ENCODE measurements at regions not wholly inside any gene's neighbourhood (a gene's known extent, or its start where the extent isn't known, plus 50 kb on each side); places are given as distances from the start of the nearest gene placed in this dataset.
"Not testable (repeated sequence)": the region's sequence is repeated elsewhere in the genome, so short reads cannot be mapped to it uniquely, and the experiment has no call there.

- H3K27ac Mint-ChIP-seq; H3K9me3 Mint-ChIP-seq; CTCF ChIA-PET (ENCODE audit: partially characterized antibody): not testable (repeated sequence)
These were observed 448.3 kb upstream of the RGMB start for GRCh38 chr5:98325187-98325586.

DNA sequence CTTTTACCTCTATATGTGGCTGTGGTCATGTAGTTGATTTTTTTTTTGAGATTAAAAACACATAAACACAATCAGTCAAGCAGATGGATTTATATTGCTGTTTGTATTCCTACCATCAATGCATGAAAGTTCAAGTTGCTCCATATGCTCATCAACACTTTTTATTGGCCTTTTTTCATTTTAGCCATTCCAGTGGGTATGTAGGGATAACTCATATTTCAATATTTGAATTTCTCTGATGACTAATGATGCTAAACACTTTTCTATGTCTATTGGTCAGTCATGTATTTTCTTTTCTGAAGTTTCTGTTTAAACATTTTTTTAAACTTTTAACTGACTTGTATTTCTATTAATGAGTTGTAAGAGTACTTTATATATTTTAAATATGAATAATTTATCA is 445.4 kb upstream of the RGMB start:
- no peak overlapping the region for H3K27ac ChIP-seq (ENCODE audit: low read depth, low read length)
- H3K4me1 ChIP-seq (ENCODE audit: insufficient read depth, low read length): no peaks in the 10 kb centered on the region
- ChIA-PET POLR2A (ENCODE audit: partially characterized antibody) (no interaction called here), CTCF (ENCODE audit: partially characterized antibody) (no interaction called here)
- H3K4me3 ChIP-seq (ENCODE audit: low read length in 2 of 2): no peak overlapping the region
- DNase-seq: no peak
- no peaks in the 10 kb centered on the region for H3K27me3 Mint-ChIP-seq
- no peaks in the 10 kb centered on the region for H3K36me3 ChIP-seq (ENCODE audit: insufficient read depth, low read length)
- no peaks in the 10 kb centered on the region for H3K36me3 Mint-ChIP-seq
- H3K4me3 Mint-ChIP-seq: no peak overlapping the region
- no peaks in the 10 kb centered on the region for H3K4me1 Mint-ChIP-seq
- H3K9me3 ChIP-seq (ENCODE audit: control insufficient read depth in 1 of 2, low read length in 2 of 2): no peaks in the 10 kb centered on the region
- H3K27ac Mint-ChIP-seq: no peak overlapping the region
- H3K9me3 Mint-ChIP-seq: peaks cover 0 to 4% (median 0%) of the 10 kb centered on the region in 8 donors
- intact Hi-C loops (cut with micrococcal nuclease): no loop called here
- no peaks in the 10 kb centered on the region for H3K27me3 ChIP-seq (ENCODE audit: insufficient read depth, low read length)

More at GRCh38 chr5:98325187-98325586, 448.3 kb upstream of the RGMB start:
- DNase-seq; H3K27me3 Mint-ChIP-seq; H3K27me3 ChIP-seq (ENCODE audit: insufficient read depth, low read length); POLR2A ChIA-PET (ENCODE audit: partially characterized antibody); H3K36me3 ChIP-seq (ENCODE audit: insufficient read depth, low read length); H3K4me1 Mint-ChIP-seq; H3K27ac ChIP-seq (ENCODE audit: low read depth, low read length); H3K4me1 ChIP-seq (ENCODE audit: insufficient read depth, low read length); H3K4me3 ChIP-seq (ENCODE audit: low read length in 2 of 2); H3K36me3 Mint-ChIP-seq; H3K4me3 Mint-ChIP-seq; intact Hi-C loops (cut with micrococcal nuclease); H3K9me3 ChIP-seq (ENCODE audit: control insufficient read depth in 1 of 2, low read length in 2 of 2): not testable (repeated sequence)

DNA sequence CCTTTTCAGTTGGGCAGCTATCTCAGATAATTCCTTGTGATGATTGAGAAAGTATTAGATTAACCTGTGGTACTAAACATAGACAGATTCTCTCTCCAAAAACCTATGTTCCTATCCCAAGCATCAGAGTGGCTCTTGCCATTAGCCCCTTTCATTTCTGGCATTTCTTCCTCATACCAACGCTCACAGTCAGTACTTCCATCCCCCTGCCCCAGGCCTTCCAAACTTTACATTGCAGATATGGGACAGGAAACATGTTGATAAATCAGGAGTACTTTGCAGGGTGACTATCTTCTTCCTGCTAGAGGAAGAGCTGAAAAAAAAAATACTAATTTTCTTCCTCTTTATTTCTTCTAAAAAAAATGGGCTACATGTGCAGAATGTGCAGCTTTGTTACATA is 442.6 kb upstream of the RGMB start:
- no peaks in the 10 kb centered on the region for H3K4me1 Mint-ChIP-seq
- H3K36me3 Mint-ChIP-seq: no peaks in the 10 kb centered on the region
- Histone ChIP-seq H3K9me3 (ENCODE audit: control insufficient read depth in 1 of 2, low read length in 2 of 2) (no peaks in the 10 kb centered on the region), H3K4me1 (ENCODE audit: insufficient read depth, low read length) (no peaks in the 10 kb centered on the region), H3K36me3 (ENCODE audit: insufficient read depth, low read length) (no peaks in the 10 kb centered on the region), H3K27ac (ENCODE audit: low read depth, low read length) (no peak overlapping the region), H3K4me3 (ENCODE audit: low read length in 2 of 2) (no peak overlapping the region), H3K27me3 (ENCODE audit: insufficient read depth, low read length) (no peaks in the 10 kb centered on the region)
- H3K9me3 Mint-ChIP-seq: peaks cover 0 to 7% (median 0%) of the 10 kb centered on the region in 8 donors
- DNase-seq: no peak
- no peak overlapping the region for H3K27ac Mint-ChIP-seq
- H3K4me3 Mint-ChIP-seq: no peak overlapping the region
- ChIA-PET CTCF (ENCODE audit: partially characterized antibody) (no interaction called here), POLR2A (ENCODE audit: partially characterized antibody) (no interaction called here)
- no peaks in the 10 kb centered on the region for H3K27me3 Mint-ChIP-seq
- intact Hi-C loops (cut with micrococcal nuclease): no loop called here

GRCh38 chr5:98333921-98334320 is 439.5 kb upstream of the RGMB start:
- Histone ChIP-seq H3K27ac (ENCODE audit: low read depth, low read length) (no peak overlapping the region), H3K4me1 (ENCODE audit: insufficient read depth, low read length) (no peaks in the 10 kb centered on the region), H3K27me3 (ENCODE audit: insufficient read depth, low read length) (no peaks in the 10 kb centered on the region), H3K36me3 (ENCODE audit: insufficient read depth, low read length) (no peaks in the 10 kb centered on the region), H3K9me3 (ENCODE audit: control insufficient read depth in 1 of 2, low read length in 2 of 2) (no peaks in the 10 kb centered on the region), H3K4me3 (ENCODE audit: low read length in 2 of 2) (no peak overlapping the region)
- Mint-ChIP-seq H3K4me3 (no peak overlapping the region), H3K36me3 (no peaks in the 10 kb centered on the region), H3K27me3 (no peaks in the 10 kb centered on the region), H3K27ac (no peak overlapping the region), H3K4me1 (no peaks in the 10 kb centered on the region), H3K9me3 (peaks cover 0 to 10% (median 1%) of the 10 kb centered on the region in 8 donors)
- intact Hi-C loops (cut with micrococcal nuclease): no loop called here
- DNase-seq: no peak
- CTCF ChIA-PET (ENCODE audit: partially characterized antibody): no interaction called here
- POLR2A ChIA-PET (ENCODE audit: partially characterized antibody): no interaction called here

DNA sequence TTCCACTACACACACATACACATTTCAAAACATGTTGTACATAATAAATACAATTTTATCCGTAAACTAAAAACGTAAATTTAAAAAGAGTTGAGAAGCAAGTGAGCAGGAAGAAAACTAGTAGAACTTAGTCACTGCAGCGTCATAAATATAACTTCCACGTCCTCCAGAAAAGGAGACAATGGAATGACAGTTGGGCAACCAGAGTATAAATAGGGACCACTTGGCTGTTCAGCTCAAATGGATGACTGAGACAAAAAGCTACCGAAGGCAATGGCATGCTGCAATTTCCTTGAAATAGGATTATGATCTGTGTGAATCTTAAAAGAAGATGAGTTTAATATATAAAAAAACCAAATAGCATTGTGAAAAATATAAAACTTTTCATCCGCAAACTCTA is 438.5 kb upstream of the RGMB start:
- Histone ChIP-seq H3K27me3 (ENCODE audit: insufficient read depth, low read length) (no peaks in the 10 kb centered on the region), H3K4me1 (ENCODE audit: insufficient read depth, low read length) (no peaks in the 10 kb centered on the region), H3K27ac (ENCODE audit: low read depth, low read length) (no peak overlapping the region), H3K4me3 (ENCODE audit: low read length in 2 of 2) (no peak overlapping the region), H3K9me3 (ENCODE audit: control insufficient read depth in 1 of 2, low read length in 2 of 2) (no peaks in the 10 kb centered on the region), H3K36me3 (ENCODE audit: insufficient read depth, low read length) (no peaks in the 10 kb centered on the region)
- no peak for DNase-seq
- H3K9me3 Mint-ChIP-seq: peaks cover 0 to 10% (median 1%) of the 10 kb centered on the region in 8 donors
- H3K4me1 Mint-ChIP-seq: no peaks in the 10 kb centered on the region
- H3K36me3 Mint-ChIP-seq: no peaks in the 10 kb centered on the region
- intact Hi-C loops (cut with micrococcal nuclease): no loop called here
- H3K27me3 Mint-ChIP-seq: no peaks in the 10 kb centered on the region
- H3K27ac Mint-ChIP-seq: no peak overlapping the region
- ChIA-PET CTCF (ENCODE audit: partially characterized antibody) (no interaction called here), POLR2A (ENCODE audit: partially characterized antibody) (no interaction called here)
- H3K4me3 Mint-ChIP-seq: no peak overlapping the region

DNA sequence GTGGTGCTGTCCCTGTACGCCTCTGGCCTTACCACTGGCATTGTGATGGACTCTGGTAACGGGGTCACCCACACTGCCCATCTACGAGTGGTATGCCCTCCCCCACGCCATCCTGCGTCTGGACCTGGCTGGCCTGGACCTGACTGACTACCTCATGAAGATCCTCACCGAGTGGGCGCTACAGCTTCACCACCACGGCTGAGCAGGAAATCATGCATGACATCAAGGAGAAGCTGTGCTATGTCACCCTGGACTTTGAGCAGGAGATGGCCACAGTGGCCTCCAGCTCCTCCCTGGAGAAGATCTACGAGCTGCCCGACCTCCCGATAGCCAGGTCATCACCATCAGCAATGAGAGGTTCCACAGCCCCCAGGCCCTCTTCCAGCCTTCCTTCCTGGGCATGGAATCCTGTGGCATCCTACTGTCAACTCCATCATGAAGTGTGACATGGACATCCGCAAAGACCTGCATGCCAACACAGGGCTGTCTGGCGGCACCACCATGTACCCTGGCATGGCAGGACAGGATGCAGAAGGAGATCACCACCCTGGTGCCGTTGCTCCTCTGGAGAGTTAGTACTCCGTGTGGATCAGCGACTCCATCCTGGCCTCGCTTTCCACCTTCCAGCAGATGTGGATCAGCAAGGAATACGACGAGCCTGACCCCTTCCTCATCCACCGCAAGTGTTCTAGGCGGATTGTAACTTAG is 434.2 kb upstream of the RGMB start:
- Histone ChIP-seq H3K4me3 (ENCODE audit: low read length in 2 of 2) (no peak overlapping the region), H3K27me3 (ENCODE audit: insufficient read depth, low read length) (no peaks in the 10 kb centered on the region), H3K9me3 (ENCODE audit: control insufficient read depth in 1 of 2, low read length in 2 of 2) (no peaks in the 10 kb centered on the region), H3K36me3 (ENCODE audit: insufficient read depth, low read length) (no peaks in the 10 kb centered on the region), H3K4me1 (ENCODE audit: insufficient read depth, low read length) (no peaks in the 10 kb centered on the region), H3K27ac (ENCODE audit: low read depth, low read length) (no peak overlapping the region)
- ChIA-PET CTCF (ENCODE audit: partially characterized antibody) (no interaction called here), POLR2A (ENCODE audit: partially characterized antibody) (no interaction called here)
- no peak for DNase-seq
- H3K27ac Mint-ChIP-seq: no peak overlapping the region
- no peaks in the 10 kb centered on the region for H3K4me1 Mint-ChIP-seq
- peaks cover 0 to 1% of the 10 kb centered on the region in 2 donors for H3K27me3 Mint-ChIP-seq
- no peak overlapping the region for H3K4me3 Mint-ChIP-seq
- no peaks in the 10 kb centered on the region for H3K36me3 Mint-ChIP-seq
- intact Hi-C loops (cut with micrococcal nuclease): no loop called here
- peaks cover 0 to 10% (median 3%) of the 10 kb centered on the region in 8 donors for H3K9me3 Mint-ChIP-seq

DNA sequence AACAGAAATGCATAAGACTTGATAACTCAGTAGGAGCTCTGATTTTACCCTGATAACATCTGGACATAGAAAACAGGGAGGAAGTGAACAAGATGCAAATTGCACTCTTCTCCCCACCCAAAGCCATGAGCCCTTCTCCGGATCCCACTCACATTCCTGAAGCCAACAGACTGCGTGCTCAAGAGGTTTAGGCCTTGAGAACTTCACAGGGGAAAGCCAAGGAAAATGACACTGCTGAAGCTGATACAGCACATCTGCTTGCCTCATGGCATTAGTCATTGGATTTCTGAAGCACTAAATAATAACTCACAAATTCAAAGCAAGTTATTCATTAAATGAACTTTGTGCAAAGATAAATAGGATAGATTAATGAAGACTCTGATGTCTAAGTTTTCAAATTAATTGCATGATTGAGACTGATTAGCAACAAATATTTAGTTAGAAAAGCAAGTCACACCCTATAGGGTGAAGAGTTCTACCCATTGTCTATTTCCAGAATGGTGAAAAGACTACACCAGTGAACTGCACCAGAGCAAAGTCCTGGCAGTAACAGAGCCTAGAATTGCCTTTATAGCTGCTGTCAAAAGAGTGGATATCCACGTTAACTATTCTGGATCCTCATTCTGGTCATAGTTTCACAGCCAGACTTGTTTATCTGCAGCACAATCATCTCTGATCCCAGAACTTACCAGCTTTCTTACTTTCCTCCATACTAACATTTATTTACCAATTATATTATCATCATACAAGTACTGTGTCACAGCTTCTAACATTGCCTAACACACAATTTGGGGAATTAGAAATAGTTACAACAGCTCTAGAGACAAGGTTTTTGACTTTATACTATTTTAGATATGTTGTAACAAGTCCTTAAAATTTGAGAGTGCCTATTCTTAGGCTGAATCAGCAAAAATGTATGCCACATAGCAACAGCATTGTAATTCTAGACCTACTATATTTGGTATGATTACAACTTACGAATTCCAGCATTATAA is 432.1 kb upstream of the RGMB start:
- H3K27ac Mint-ChIP-seq: no peak overlapping the region
- no peaks in the 10 kb centered on the region for H3K36me3 Mint-ChIP-seq
- no peak overlapping the region for H3K27ac ChIP-seq (ENCODE audit: low read depth, low read length)
- no peak overlapping the region for H3K4me3 ChIP-seq (ENCODE audit: low read length in 2 of 2)
- no peaks in the 10 kb centered on the region for H3K36me3 ChIP-seq (ENCODE audit: insufficient read depth, low read length)
- H3K4me1 Mint-ChIP-seq: no peaks in the 10 kb centered on the region
- POLR2A ChIA-PET (ENCODE audit: partially characterized antibody): no interaction called here
- CTCF ChIA-PET (ENCODE audit: partially characterized antibody): no interaction called here
- H3K9me3 ChIP-seq (ENCODE audit: control insufficient read depth in 1 of 2, low read length in 2 of 2): no peaks in the 10 kb centered on the region
- peaks cover 0 to 11% (median 2%) of the 10 kb centered on the region in 8 donors for H3K9me3 Mint-ChIP-seq
- peaks cover 0 to 1% of the 10 kb centered on the region in 2 donors for H3K27me3 Mint-ChIP-seq
- intact Hi-C loops (cut with micrococcal nuclease): no loop called here
- DNase-seq: no peak
- no peak overlapping the region for H3K4me3 Mint-ChIP-seq
- no peaks in the 10 kb centered on the region for H3K4me1 ChIP-seq (ENCODE audit: insufficient read depth, low read length)
- H3K27me3 ChIP-seq (ENCODE audit: insufficient read depth, low read length): no peaks in the 10 kb centered on the region
